HG03045 (cell line): ENCODE measurements at regions not wholly inside any gene's neighbourhood (a gene's known extent, or its start where the extent isn't known, plus 50 kb on each side); places are given as distances from the start of the nearest gene placed in this dataset.
"Not testable (repeated sequence)": the region's sequence is repeated elsewhere in the genome, so short reads cannot be mapped to it uniquely, and the experiment has no call there.

ENCODE experiments used
- ATAC-seq: cut with Tn5 transposase; IDR thresholded peaks from one replicate; pipeline ENCODE4 v1.9.1; 2021; ENCODE audit warnings: mild to moderate bottlenecking, moderate library complexity; ENCODE audit not compliant: unreplicated experiment

- no peak for ATAC-seq
Measured at GRCh38 chr18:29960539-29960938, 1082.0 kb downstream of the DSC3 start.

GRCh38 chr18:29930231-29930630 lies 1112.3 kb downstream of the DSC3 start:
- no peak for ATAC-seq

- no peak for ATAC-seq
Measured at GRCh38 chr18:29928081-29928480, 1114.5 kb downstream of the DSC3 start.

- ATAC-seq = no peak
Measured at GRCh38 chr18:29925566-29925965, 1117.0 kb downstream of the DSC3 start.

GRCh38 chr18:29912351-29912750 lies 1130.2 kb downstream of the DSC3 start:
- ATAC-seq = no peak

- ATAC-seq = no peak
Measured at GRCh38 chr18:29892960-29893558, 1149.5 kb downstream of the DSC3 start.

- no peak for ATAC-seq
Measured at GRCh38 chr18:29883114-29883513, 1159.4 kb downstream of the DSC3 start.

GRCh38 chr18:29882620-29883019 lies 1159.9 kb downstream of the DSC3 start:
- no peak for ATAC-seq

- no peak for ATAC-seq
Measured at GRCh38 chr18:29879763-29880162, 1162.8 kb downstream of the DSC3 start.

- ATAC-seq = no peak
Measured at GRCh38 chr18:29874519-29875098, 1167.9 kb downstream of the DSC3 start.

- no peak for ATAC-seq
Measured at GRCh38 chr18:29873211-29873610, 1169.3 kb downstream of the DSC3 start.

- no peak for ATAC-seq
Measured at GRCh38 chr18:29871246-29871645, 1171.3 kb downstream of the DSC3 start.

GRCh38 chr18:29862824-29863223 lies 1179.7 kb downstream of the DSC3 start:
- ATAC-seq = no peak

GRCh38 chr18:29855637-29856036 lies 1186.9 kb downstream of the DSC3 start:
- ATAC-seq = no peak

- no peak for ATAC-seq
Measured at GRCh38 chr18:29853126-29853525, 1189.4 kb downstream of the DSC3 start.

GRCh38 chr18:29849144-29849543 lies 1193.4 kb downstream of the DSC3 start:
- ATAC-seq = no peak

GRCh38 chr18:29841631-29842030 lies 1200.9 kb downstream of the DSC3 start:
- ATAC-seq = no peak

GRCh38 chr18:29840089-29840488 lies 1202.5 kb downstream of the DSC3 start:
- ATAC-seq = no peak

- ATAC-seq = not testable (repeated sequence)
Measured at GRCh38 chr18:29838961-29839360, 1203.6 kb downstream of the DSC3 start.

GRCh38 chr18:29838556-29838955 lies 1204.0 kb downstream of the DSC3 start:
- no peak for ATAC-seq

GRCh38 chr18:29823671-29824070 lies 1218.9 kb downstream of the DSC3 start:
- ATAC-seq = no peak

GRCh38 chr18:29821544-29821943 lies 1221.0 kb downstream of the DSC3 start:
- ATAC-seq = no peak

- ATAC-seq = no peak
Measured at GRCh38 chr18:29811519-29811918, 1231.0 kb downstream of the DSC3 start.
